COLO829 (cell line): ENCODE measurements at regions not wholly inside any gene's neighbourhood (a gene's known extent, or its start where the extent isn't known, plus 50 kb on each side); places are given as distances from the start of the nearest gene placed in this dataset.

ENCODE experiments used
- DNase-seq: peaks from one replicate; pipeline ENCODE4 v3.0.0; 2012; ENCODE audit warnings: low spot score

DNA sequence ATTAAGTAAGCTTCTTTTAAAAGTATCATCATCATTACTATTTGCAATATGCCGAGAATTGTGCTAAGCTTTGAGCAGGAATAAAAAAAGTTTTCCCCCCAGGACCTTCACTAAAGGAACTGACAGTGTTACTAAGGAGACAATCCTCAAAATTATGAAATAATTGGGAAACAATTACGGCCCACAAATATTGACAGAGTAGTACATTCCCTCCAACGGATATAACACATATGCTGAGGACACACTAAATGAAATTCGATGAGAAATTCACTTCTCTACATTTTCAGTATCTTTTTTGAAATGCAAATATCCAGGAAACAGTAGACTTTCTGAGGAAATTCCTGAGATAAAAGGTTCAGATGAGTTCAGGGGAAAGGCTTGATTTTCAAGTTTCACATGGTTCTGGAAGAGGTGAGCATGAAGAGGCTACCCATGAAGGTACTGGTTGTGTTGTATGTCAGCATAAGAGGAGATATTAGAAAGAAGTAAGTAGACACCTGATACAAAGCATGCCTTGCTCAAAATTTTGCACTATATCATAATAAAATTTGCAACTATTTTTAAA, 171.2 kb upstream of the NR5A2 start:
- DNase-seq = no peak

- DNase-seq = no peak
These were observed 170.4 kb upstream of the NR5A2 start for GRCh38 chr1:199857108-199857507.

DNA sequence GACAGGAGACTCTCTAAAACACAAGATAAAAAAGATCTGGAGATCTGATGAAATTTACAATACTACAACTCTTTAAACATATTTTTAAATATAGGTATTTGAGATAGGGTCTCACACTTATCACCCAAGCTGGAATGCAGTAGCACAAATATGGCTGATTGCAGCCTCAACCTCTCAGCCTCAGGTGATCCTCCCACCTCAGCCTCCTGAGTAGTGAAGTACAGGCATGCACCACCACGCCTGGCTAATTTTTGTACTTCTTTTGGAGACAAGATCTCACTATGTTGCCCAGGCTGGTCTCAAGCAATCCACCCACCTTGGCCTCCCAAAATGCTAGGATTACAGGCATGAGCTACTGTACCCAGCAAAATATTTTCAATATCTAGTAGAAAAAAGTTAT, 170.0 kb upstream of the NR5A2 start:
- no peak for DNase-seq

- no peak for DNase-seq
These were observed 169.3 kb upstream of the NR5A2 start for GRCh38 chr1:199858171-199858570.

GRCh38 chr1:199858856-199859255, 168.7 kb upstream of the NR5A2 start:
- DNase-seq = no peak

DNA sequence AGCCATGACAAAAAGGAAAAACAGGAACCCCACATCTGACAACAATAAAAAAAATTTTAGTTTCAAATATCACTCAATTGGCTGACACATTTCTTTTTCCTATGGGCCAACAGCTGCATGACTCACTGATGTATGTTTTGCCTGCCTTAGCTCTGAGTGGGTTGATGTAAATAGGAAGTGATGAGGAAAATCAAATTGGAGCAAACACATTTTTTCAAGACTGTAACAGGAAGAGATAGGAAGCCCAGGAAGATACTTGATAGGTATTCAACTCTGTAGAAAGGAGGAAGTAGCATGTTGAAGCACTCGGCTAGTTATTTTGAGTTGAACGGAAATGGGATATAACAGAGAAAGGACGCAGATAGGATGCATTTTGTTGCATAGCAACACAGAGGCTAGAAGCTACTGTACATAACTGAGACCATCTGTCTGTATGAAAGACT, 168.0 kb upstream of the NR5A2 start:
- DNase-seq = peak; percentile 35

GRCh38 chr1:199861020-199861795, 166.3 kb upstream of the NR5A2 start:
- no peak for DNase-seq

- no peak for DNase-seq
These were observed 165.5 kb upstream of the NR5A2 start for GRCh38 chr1:199862047-199862446.

DNA sequence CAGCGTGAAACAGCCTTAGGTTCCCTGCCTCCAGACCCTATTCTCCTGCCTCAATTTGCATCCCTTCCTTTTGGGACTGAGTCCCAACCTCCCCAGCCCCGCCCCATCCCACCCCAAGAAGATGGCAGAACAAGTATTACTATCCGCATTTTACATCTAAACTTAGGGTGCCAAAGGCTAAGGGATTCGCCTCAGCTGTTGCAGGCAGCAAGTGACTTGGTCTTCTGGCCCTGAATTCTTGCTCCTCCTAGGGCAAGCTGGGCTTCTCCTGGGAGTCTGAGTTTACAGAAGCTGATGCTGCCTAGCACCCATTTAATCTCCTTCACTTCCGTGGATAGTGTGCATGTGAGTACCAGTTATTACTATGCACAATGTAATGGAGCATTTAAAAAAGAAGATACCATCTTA, 161.3 kb upstream of the NR5A2 start:
- no peak for DNase-seq

DNA sequence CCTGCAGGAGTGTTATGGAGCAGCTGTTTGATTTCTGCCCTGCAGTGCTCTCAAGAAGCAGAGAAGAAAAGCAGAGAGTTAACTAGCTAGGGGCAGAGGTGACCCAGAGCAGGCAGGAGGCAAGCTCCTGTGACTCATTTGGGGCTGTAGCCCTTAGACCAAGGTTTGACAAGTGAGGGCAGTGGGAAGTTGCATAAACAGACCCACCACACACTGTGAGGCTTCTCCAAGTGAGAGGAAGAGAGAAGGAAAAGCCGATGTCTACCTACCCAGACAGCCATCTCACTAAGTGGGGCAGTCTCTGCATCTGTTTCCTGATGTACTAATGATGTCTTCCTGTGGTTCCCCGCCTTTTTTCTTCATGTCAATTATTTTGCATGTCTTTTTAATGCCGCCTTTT, 159.9 kb upstream of the NR5A2 start:
- DNase-seq = no peak

GRCh38 chr1:199868777-199869176, 158.7 kb upstream of the NR5A2 start:
- DNase-seq = no peak

DNA sequence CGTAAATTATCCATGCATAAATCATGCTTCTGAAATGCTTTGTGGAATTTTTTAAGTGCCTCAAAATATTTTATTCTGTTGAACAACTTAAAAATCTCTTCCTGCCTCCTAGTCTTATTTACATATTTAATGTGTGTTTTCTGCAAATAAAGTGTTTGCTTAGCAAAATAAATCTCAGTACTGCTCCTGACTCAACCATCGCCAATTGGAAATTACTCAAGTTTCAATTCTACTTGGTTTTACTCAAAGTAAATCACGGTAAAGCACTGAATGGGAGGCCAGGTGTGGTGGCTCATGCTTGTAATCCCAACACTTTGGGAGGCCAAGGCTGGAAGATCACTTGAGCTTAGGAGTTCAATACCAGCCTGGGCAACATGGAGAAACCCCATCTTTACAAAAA, 152.2 kb upstream of the NR5A2 start:
- DNase-seq = no peak

- no peak for DNase-seq
These were observed 151.7 kb upstream of the NR5A2 start for GRCh38 chr1:199875856-199876255.

GRCh38 chr1:199877526-199878384, 149.8 kb upstream of the NR5A2 start:
- DNase-seq = no peak

GRCh38 chr1:199878823-199879222, 148.7 kb upstream of the NR5A2 start:
- no peak for DNase-seq

DNA sequence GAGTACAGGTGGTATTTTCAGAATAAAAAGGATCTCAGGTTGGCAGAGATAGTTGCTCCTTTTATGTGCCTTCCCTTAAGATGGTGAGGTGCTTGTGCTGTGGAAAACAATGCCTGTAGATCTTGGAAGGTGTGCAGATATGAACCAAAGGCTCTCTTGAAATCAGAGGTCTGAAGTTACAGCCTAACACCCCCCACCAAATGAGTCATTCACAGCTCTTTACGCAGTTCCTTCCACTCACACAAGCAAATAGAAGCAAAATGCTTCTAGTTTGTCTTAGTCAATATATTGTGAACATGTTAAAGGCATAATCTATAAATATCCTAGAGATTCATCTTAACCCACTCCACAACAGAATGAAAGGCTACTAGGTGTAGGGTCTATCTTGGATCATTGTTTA, 128.9 kb upstream of the NR5A2 start:
- no peak for DNase-seq

DNA sequence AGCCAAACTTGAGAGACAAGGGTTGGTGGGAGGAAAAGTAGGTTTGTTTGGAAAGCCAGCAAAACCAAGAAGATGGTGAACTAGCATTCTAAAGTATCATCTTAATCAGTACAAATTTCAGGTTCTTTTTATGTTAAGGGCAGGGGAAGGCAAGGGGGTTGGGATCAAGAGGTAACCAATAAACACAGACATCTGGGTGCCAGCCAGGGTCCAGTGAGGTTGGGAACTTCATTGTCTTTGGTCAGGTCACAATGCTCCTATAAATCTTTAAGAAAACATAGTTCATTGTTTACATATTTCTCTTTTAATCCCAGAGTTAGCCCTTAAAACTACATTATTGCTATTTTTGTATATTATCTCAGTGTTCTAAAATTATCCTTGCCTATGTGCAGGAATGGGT, 126.2 kb upstream of the NR5A2 start:
- no peak for DNase-seq

GRCh38 chr1:199907361-199907760, 120.1 kb upstream of the NR5A2 start:
- no peak for DNase-seq

- DNase-seq = no peak
These were observed 118.4 kb upstream of the NR5A2 start for GRCh38 chr1:199909137-199909536.

DNA sequence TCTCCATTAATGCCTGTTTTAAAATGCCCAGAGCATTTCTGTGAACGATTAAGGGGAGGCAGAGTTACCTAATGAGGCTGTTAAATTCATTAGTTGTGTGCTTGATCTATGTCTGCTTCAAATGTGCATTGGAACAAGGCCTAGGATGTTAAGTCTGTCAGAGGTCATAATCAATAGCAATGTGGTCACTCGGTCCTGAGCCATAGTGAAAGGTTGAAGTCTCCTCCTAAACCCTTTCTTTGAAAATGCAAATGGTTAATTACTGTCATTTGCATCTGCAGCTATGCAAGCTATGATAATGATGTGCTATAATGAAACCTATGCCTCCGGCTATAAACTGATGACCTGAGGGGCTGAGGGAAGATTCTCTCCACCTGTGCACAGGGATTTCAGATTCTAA, 114.2 kb upstream of the NR5A2 start:
- DNase-seq = no peak

DNA sequence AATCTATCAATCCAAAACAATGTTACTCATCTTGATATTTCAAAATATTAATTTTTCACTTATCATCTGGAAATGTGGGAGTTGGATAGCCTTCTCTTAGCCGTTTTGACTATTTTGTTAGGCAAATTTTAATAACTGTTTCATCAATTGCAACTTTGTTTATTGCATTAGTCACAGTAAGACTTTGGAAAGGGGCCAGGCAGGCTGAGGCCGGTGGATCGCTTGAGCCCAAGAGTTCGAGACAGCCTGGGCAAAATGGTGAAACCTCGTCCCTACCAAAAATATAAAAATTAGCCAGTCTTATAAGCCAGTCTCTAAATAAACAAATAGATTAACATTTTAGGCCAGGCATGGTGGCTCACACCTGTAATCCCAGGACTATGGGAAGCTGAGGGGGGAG, 113.0 kb upstream of the NR5A2 start:
- DNase-seq = no peak

DNA sequence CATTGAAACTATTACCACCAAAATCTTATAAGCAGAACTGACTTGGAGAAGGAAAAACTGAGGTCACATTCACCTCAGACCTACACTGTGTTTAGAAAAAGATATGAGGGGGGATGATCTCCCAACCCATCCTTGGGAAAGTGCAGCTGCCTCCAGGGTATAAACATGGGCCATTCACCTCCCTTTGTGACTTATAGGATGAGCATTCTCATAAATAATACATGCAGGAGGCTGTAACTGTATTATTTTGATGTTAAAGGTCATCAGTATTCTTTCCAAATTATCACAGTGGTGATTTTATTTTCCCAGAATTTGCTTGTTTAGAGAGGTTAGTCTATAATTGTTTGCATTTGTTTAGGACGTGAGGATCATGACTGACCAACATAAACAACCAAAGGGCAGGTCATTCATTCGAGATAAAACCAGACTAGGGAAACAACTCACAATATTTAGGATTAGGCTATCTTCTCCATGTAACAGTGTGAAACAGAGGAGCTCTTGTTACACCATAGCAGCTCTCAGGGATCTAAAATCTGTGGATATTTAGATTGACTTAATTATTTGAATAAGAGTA, 109.2 kb upstream of the NR5A2 start:
- DNase-seq = no peak

DNA sequence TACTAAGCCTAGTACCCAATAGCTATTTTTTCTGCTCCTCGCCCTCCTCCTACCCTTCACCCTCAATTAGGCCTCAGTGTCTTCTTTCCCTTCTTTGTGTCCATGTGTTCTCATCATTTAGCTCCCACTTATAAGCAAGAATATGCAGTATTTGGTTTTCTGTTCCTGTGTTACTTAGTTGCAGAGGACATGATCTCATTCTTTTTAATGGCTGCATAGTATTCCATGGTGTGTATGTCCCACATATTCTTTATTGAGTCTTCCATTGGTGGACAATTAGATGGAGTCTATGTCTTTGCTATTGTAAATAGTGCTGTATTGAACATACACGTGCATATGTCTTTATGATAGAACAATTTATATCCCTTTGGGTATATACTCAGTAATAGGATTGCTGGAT, 106.9 kb upstream of the NR5A2 start:
- DNase-seq = no peak
